ENCODE measurements at regions not wholly inside any gene's neighbourhood (a gene's known extent, or its start where the extent isn't known, plus 50 kb on each side); places are given as distances from the start of the nearest gene placed in this dataset.

DNA sequence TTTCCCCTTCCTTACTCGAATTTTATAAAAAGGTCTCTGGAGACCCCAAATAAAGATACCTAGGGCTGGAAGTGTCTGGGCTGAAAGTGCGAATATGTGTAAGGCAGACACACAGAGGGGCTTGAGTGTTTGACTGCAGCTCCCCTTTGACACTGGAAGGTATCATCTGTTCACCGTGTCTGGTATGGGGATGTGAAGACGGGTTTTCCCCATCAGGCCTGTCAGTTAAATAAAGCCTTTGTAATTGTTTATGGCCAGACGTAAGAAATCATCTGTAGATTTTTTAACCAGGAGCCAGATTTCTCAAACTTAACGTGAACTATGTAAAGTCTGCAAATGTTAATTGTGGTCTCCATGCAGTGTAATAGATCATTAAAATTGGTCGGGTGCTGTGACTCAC, 1173.4 kb downstream of the AMY1C start:
- Mint-ChIP-seq H3K4me1 (no peaks in the 10 kb centered on the region), H3K36me3 (peaks cover 0 to 4% (median 3%) of the 10 kb centered on the region in 3 donors), H3K27ac (no peak overlapping the region), H3K4me3 (no peak overlapping the region), H3K9me3 (peaks cover 20 to 57% (median 32%) of the 10 kb centered on the region in 6 donors), H3K27me3 (ENCODE audit: low read depth in 3 of 3) (no peaks in the 10 kb centered on the region)
- no peak for DNase-seq

DNA sequence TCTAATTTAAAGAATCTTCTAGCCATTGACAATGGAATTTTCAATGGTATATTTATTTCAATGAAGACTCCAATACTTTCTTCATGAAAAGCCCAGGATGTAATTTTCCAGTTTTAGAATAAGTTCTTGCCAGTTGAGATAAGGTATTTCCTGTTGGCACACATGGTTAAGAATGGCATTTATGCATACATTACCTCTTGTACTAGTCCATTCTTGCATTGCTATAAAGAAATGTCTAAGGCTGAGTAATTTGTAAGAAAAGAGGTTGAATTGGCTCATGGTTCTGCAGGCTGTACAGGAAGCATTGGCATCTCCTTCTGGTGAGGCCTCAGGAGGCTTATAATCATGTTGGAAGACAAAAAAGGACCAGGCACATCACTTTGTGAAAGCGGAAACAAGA, 1179.6 kb downstream of the AMY1C start:
- H3K27me3 Mint-ChIP-seq (ENCODE audit: low read depth in 3 of 3) = peaks cover 0 to 1% (median 0%) of the 10 kb centered on the region in 3 donors
- H3K9me3 Mint-ChIP-seq = peaks cover 25 to 54% (median 42%) of the 10 kb centered on the region in 6 donors
- no peak overlapping the region for H3K4me3 Mint-ChIP-seq
- no peak for DNase-seq
- H3K27ac Mint-ChIP-seq = no peak overlapping the region
- no peaks in the 10 kb centered on the region for H3K4me1 Mint-ChIP-seq
- H3K36me3 Mint-ChIP-seq = peaks cover 0 to 4% (median 3%) of the 10 kb centered on the region in 3 donors

DNA sequence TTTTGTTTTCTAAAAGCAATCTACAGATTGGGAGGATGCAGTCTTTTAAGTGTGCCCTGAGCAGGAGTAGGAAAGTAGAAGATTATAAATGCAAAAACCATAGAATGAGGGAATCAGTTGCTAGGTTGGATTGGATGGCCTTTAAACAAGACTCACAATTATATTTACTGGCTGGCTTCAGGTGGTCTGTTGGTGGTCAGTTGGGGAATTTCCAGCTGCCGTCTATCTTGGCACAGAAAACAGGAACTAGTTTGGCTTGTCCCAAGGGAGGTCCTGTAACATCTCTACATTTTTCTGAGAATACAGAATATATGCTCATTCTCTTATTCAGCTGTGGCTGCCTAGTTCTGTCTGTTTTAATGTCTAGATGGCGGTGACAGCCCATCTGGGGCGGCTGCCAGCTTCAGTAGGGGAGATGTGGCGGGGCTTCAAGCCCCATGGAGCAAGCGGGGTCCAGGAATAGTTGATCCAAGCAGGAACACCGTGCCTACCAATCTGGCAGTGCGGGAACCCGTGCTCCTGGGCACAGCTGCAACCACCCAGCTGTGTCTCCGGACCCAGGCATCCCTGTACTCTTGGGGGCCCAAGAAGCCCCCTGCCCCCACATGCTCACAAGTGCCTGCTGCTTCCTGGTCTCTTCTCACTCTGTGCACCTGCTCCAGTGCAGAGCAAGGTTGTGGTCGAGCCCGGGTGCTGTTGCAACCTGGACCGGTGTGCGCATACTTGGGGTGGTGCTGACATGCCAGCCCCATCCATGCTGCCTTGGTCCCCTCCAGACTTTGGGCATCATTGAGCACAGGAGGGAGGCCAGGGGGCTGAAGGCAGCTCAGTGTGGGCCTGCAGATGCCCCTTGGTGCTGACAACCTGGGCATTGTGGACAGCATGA, 1182.6 kb downstream of the AMY1C start:
- Mint-ChIP-seq H3K36me3 (peaks cover 0 to 3% (median 0%) of the 10 kb centered on the region in 3 donors), H3K4me1 (no peaks in the 10 kb centered on the region), H3K27me3 (ENCODE audit: low read depth in 3 of 3) (peaks cover 0 to 1% (median 0%) of the 10 kb centered on the region in 3 donors), H3K4me3 (no peak overlapping the region), H3K9me3 (peaks cover 22 to 41% (median 30%) of the 10 kb centered on the region in 6 donors), H3K27ac (no peak overlapping the region)
- DNase-seq = no peak

DNA sequence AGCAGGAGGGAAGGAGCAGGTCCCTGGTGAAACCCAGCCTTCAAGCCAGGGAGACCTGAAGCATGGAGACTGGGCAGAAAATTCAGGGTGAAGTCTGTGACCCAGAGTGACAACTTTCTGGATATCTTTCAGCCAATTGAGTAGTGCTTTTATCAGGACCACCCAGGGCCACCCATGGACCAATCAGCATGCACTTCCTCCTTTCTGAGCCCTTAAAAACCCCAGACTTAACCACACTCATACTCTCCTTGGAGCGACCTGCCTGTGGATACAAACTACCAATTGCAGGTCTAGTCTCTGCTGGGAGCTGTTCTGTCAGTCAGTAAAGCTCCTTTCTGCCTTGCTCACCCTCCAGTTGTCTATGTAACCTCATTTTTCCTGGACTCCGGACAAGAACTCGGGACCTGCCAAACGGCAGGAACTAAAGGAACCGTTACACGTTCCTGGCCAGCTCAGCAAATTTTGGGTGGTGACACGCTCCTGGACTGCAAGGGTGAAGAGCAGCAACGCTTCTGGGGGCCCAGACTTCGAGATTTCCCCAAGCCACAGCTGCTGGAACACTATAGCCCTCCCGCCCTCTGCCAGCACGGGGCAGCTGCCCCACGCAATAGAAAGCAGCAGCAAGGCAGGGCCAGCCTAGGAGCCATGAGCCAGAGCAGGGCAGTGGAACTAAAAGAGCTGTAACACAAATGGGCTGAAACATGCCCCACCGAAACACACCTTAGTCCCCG, 1183.4 kb downstream of the AMY1C start:
- Mint-ChIP-seq H3K4me3 (no peak overlapping the region), H3K27me3 (ENCODE audit: low read depth in 3 of 3) (peaks cover 0 to 1% (median 0%) of the 10 kb centered on the region in 3 donors), H3K36me3 (peaks cover 0 to 3% (median 0%) of the 10 kb centered on the region in 3 donors), H3K27ac (no peak overlapping the region), H3K4me1 (no peaks in the 10 kb centered on the region), H3K9me3 (peaks cover 14 to 33% (median 30%) of the 10 kb centered on the region in 6 donors)
- no peak for DNase-seq

DNA sequence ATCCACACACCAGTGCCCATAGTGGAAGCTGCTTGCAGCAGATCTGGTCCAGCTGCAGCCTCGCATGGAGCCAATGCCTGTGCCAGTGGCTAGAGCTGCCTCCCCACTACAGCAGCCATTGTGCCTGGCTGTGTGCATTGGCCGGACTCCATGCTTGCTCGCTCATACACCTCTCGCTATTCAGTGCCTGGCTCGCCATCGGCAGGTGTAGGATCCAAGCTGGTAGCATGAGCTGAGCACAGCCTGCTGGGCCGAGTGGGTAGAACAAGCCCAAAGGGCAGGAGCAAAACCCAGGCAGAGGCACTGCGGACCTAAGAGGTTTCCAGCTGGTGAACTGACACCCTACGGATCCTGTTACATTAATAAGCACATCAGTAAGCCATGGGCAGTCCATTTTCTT, 1184.1 kb downstream of the AMY1C start:
- H3K27ac Mint-ChIP-seq = no peak overlapping the region
- no peaks in the 10 kb centered on the region for H3K4me1 Mint-ChIP-seq
- H3K27me3 Mint-ChIP-seq (ENCODE audit: low read depth in 3 of 3) = peaks cover 0 to 1% (median 0%) of the 10 kb centered on the region in 3 donors
- peaks cover 15 to 35% (median 27%) of the 10 kb centered on the region in 6 donors for H3K9me3 Mint-ChIP-seq
- H3K4me3 Mint-ChIP-seq = no peak overlapping the region
- DNase-seq = no peak
- H3K36me3 Mint-ChIP-seq = peaks cover 0 to 3% (median 0%) of the 10 kb centered on the region in 3 donors

DNA sequence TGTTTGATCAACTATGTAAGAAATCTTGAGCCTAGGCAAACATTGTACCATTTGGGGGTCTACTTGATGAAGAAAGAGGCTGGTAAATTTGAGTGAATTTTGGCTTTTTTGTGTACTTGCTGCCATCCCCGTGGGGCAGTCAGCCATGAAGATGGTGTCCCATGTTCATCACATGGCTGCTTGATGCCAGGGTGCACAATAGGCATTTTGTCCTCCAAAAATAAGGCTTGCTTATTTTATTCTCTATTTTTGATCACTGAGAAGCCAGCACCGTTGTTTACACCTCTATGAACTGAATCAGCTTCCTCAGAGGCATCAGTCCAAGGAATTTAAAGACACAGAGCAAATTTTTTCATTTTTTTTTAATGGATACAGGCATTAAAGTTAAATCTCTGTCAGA, 1195.7 kb downstream of the AMY1C start:
- Mint-ChIP-seq H3K27ac (no peak overlapping the region), H3K4me1 (no peaks in the 10 kb centered on the region), H3K9me3 (peaks cover 4 to 59% (median 29%) of the 10 kb centered on the region in 6 donors), H3K36me3 (no peaks in the 10 kb centered on the region), H3K4me3 (no peak overlapping the region), H3K27me3 (ENCODE audit: low read depth in 3 of 3) (peaks cover 0 to 2% (median 0%) of the 10 kb centered on the region in 3 donors)
- no peak for DNase-seq

DNA sequence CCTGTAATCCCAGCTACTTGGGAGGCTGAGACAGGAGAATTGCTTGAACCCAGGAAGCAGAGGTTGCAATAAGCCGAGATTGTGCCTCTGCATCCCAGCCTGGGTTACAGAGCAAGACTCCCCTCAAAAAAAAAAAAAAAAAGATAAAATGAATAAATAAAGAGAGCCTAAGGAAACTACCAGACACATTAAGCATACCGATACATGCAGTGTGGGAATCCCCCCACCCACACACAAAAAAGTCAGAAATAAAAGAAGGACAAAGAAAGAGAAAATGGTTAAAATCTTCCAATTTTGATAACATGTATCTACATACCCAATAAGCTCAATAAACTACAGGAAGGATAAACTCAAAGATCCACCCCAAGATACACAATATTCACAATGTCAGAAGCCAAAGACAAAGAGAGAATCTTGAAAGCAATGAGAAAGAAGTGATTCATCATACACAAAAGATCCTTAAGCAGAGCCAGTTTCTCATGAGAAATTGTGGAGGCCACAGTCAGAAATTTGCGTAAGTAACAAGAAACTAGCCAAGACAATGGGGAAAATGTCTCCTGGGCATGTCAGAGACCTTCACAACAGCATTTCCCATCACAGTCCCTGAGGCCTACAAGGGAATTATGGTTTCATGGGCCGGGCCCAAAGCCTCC, 1197.0 kb downstream of the AMY1C start:
- Mint-ChIP-seq H3K36me3 (no peaks in the 10 kb centered on the region), H3K4me1 (no peaks in the 10 kb centered on the region), H3K27me3 (ENCODE audit: low read depth in 3 of 3) (peaks cover 0 to 2% (median 0%) of the 10 kb centered on the region in 3 donors), H3K9me3 (peaks cover 7 to 57% (median 27%) of the 10 kb centered on the region in 6 donors), H3K4me3 (no peak overlapping the region), H3K27ac (no peak overlapping the region)
- no peak for DNase-seq

DNA sequence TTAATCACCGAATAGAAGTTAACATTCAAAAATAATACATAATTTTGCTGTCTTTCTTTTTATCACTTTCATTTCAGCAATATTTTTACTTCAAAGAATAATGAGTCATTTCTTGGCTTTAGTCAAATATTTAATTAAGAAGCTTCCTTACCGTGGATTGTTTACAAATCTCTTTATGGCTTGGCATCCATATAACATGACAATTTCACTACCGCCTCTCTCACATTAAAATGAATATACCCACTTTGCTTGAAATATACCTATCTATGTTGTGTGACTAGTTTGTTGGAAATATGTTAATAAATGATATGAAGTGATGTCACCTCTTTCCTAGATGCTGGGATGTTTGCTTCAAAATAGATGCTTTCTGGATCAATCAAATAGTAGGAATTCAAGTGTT, 1203.9 kb downstream of the AMY1C start:
- Mint-ChIP-seq H3K9me3 (peaks cover 4 to 37% (median 13%) of the 10 kb centered on the region in 6 donors), H3K4me1 (no peaks in the 10 kb centered on the region), H3K36me3 (no peaks in the 10 kb centered on the region), H3K27ac (no peak overlapping the region), H3K4me3 (no peak overlapping the region), H3K27me3 (ENCODE audit: low read depth in 3 of 3) (peaks cover 0 to 2% (median under 1%) of the 10 kb centered on the region in 3 donors)
- no peak for DNase-seq

DNA sequence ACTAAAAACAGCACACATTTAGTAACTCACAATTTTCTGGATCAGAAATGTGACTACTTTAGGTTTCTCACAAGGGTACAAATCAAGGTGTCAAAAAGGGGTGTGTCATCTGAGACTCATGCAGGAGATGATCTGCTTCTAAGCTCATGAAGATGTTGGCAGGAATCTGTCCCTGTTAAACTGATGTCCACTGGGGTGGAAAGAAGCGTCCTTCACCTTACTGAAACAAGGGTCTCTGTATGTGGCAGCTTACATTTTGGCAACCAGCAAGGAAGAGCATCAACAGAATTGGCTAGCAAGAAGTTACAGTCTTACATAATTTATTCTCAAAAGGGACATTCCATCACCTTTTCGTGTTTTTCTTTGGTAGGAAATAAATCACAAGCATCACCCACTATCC, 1223.8 kb downstream of the AMY1C start:
- no peak overlapping the region for H3K27ac Mint-ChIP-seq
- H3K36me3 Mint-ChIP-seq = no peaks in the 10 kb centered on the region
- H3K4me1 Mint-ChIP-seq = no peaks in the 10 kb centered on the region
- no peak overlapping the region for H3K4me3 Mint-ChIP-seq
- H3K9me3 Mint-ChIP-seq = peaks cover 9 to 34% (median 20%) of the 10 kb centered on the region in 6 donors
- no peak for DNase-seq
- H3K27me3 Mint-ChIP-seq (ENCODE audit: low read depth in 3 of 3) = peaks cover 0 to 3% (median 0%) of the 10 kb centered on the region in 3 donors

DNA sequence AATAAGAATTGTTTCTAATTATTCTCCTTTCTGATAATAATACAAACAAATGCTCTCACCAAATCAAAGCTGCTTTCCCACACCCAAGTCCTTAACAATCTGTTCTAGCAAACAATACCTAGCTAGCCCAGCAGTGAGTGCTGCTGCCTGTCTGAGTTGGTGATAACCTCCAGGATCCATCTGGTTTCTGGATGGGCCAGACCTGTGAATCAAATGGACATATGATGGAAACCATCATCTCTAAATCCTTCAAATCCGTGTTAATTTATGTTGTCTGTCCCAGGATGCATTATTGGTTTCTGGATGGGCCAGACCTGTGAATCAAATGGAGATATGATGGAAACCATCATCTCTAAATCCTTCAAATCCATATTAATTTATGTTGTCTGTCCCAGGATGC, 1230.0 kb downstream of the AMY1C start:
- H3K4me1 Mint-ChIP-seq = no peaks in the 10 kb centered on the region
- H3K27ac Mint-ChIP-seq = no peak overlapping the region
- DNase-seq = no peak
- H3K27me3 Mint-ChIP-seq (ENCODE audit: low read depth in 3 of 3) = no peaks in the 10 kb centered on the region
- no peaks in the 10 kb centered on the region for H3K36me3 Mint-ChIP-seq
- H3K9me3 Mint-ChIP-seq = peaks cover 4 to 46% (median 25%) of the 10 kb centered on the region in 6 donors
- H3K4me3 Mint-ChIP-seq = no peak overlapping the region

DNA sequence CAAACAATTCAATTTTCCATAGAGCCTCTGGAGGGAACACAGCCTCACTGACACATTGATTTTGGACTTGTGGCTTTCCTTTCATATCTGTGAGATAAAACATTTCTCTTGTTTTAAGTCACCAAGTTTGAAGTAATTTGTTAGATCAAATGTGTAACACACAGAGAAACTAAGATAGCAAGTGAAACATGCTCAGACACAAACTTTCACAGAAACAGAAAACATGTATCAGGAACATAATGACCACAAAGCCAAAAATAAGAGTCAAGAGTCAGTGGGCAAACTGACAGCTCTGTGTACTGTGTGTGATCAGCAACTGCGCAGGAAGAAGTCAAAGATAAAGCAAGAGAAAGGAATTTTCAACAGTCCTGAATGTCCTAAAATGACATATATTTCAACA, 1237.5 kb downstream of the AMY1C start:
- H3K27me3 Mint-ChIP-seq (ENCODE audit: low read depth in 3 of 3) = no peaks in the 10 kb centered on the region
- no peaks in the 10 kb centered on the region for H3K4me1 Mint-ChIP-seq
- H3K9me3 Mint-ChIP-seq = peaks cover 9 to 57% (median 39%) of the 10 kb centered on the region in 6 donors
- no peak for DNase-seq
- H3K36me3 Mint-ChIP-seq = peaks cover 0 to 6% (median 0%) of the 10 kb centered on the region in 3 donors
- H3K27ac Mint-ChIP-seq = no peak overlapping the region
- H3K4me3 Mint-ChIP-seq = no peak overlapping the region

DNA sequence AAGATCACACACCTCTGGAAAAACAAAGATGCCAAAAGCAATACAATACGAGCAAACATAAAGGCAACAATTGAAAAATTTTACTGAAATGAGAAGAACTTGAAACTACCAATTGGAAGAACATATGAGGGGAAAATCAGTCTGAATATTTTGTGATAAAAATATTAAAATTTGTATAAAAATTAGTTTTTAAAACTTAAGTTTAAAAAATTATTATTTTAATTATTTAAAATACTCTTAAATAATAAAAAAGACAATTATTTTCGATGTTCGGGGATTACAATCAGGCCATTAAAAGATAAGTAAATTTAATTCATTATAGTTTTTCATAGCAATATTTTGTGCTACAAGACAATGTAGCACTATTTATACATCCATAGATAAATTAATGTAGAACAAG, 1239.3 kb downstream of the AMY1C start:
- Mint-ChIP-seq H3K4me1 (no peaks in the 10 kb centered on the region), H3K4me3 (no peak overlapping the region), H3K27ac (no peak overlapping the region), H3K27me3 (ENCODE audit: low read depth in 3 of 3) (no peaks in the 10 kb centered on the region), H3K36me3 (peaks cover 0 to 6% (median 0%) of the 10 kb centered on the region in 3 donors), H3K9me3 (peaks cover 8 to 55% (median 28%) of the 10 kb centered on the region in 6 donors)
- no peak for DNase-seq

DNA sequence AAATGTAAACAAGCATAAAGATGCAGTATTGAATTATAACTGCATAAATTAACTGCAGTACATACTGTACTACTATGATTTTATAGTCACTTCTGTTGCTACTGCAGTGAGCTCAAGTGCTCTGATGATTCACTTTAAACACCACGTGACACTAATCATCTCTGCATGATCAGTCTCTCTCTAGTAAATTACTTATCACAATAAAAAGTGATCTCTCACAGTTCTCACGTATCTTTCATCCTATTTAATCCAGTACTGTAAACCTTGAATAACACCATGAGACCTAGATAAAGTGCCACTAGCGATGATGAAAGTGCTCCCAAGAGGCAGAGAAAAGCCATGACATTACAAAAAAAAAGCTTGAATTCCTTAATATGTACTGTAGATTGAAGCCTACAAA, 1242.0 kb downstream of the AMY1C start:
- Mint-ChIP-seq H3K4me1 (no peaks in the 10 kb centered on the region), H3K9me3 (peaks cover 8 to 42% (median 26%) of the 10 kb centered on the region in 6 donors), H3K27me3 (ENCODE audit: low read depth in 3 of 3) (no peaks in the 10 kb centered on the region), H3K4me3 (no peak overlapping the region), H3K36me3 (peaks cover 0 to 6% (median 0%) of the 10 kb centered on the region in 3 donors), H3K27ac (no peak overlapping the region)
- no peak for DNase-seq

All from immature natural killer cell (primary cell).